ENCODE measurements at regions not wholly inside any gene's neighbourhood (a gene's known extent, or its start where the extent isn't known, plus 50 kb on each side); places are given as distances from the start of the nearest gene placed in this dataset.
"Not testable (repeated sequence)": the region's sequence is repeated elsewhere in the genome, so short reads cannot be mapped to it uniquely, and the experiment has no call there.

DNA sequence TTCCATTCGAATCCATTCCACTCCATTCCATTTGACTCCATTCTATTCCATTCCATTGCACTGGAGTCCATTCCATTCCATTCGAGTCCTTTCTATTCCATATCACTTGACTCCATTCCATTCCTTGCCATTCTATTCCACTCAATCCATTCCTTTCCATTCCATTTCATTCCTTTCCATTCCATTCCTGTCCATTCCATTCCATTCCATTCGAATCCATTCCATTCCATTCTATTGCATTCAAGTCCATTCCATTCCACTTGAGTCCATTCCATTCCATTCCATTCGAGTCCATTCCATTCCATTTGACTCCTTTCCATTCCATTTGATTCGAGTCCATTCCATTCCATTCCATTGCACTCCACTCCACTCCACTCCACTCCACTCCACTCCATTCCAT is 4798.0 kb upstream of the OR11H1 start:
- H3K4me3 ChIP-seq, DNase-seq, H3K27me3 ChIP-seq, H3K36me3 ChIP-seq: not testable (repeated sequence)
- H3K9me3 ChIP-seq = peaks cover 11% of the 10 kb centered on the region

GRCh38 chr22:10730706-10731105 is 4797.3 kb upstream of the OR11H1 start:
- peaks cover 11% of the 10 kb centered on the region for H3K9me3 ChIP-seq
- not testable (repeated sequence) for H3K4me3 ChIP-seq, DNase-seq, H3K27me3 ChIP-seq, H3K36me3 ChIP-seq

GRCh38 chr22:10731246-10731974 is 4796.6 kb upstream of the OR11H1 start:
- H3K4me3 ChIP-seq, H3K36me3 ChIP-seq, H3K27me3 ChIP-seq, DNase-seq: not testable (repeated sequence)
- peaks cover 11% of the 10 kb centered on the region for H3K9me3 ChIP-seq

DNA sequence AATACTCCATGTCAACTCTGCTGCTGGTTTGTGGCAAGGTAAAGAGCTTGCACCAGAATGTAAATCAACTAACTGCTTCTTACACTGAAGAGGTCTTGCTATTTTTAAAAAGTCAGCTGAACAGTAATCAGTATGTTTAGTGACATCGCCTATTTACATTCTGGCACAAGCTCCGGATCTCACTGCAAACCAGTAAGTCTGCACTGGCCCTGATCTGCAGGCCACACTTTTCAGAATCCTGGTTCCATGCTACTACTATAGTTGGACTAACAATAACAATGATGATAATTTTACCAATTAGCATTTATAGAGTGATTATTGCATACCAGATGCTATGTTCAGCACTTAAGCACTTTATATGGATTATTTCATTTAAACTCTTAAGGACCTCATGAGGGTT is 4792.9 kb upstream of the OR11H1 start:
- H3K9me3 ChIP-seq, H3K27me3 ChIP-seq, DNase-seq, H3K36me3 ChIP-seq, H3K4me3 ChIP-seq: not testable (repeated sequence)

- not testable (repeated sequence) for H3K27me3 ChIP-seq, DNase-seq
Measured at GRCh38 chr22:10736879-10737278, 4791.1 kb upstream of the OR11H1 start.

DNA sequence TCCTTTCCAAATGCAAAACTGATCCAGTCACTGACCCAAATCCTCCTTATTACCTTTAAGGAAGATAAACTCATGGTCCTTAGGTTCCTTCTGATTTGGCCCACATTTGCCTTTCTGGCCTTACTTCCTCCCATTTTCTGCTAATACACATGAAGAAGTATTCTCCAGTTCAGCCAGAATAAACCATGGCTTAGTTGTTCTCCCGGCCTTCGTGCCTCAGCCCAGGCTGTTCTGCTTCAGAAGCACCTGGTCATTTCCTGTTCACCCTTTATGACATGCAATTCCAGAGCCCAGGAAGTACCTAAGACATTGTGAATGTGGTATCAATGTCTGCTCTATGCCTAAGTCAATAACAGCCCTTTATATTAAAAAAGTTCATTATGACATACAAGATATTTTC is 4790.1 kb upstream of the OR11H1 start:
- H3K9me3 ChIP-seq, H3K36me3 ChIP-seq, H3K27me3 ChIP-seq, DNase-seq, H3K4me3 ChIP-seq: not testable (repeated sequence)

More at GRCh38 chr22:10736879-10737278, 4791.1 kb upstream of the OR11H1 start:
- H3K36me3 ChIP-seq, H3K9me3 ChIP-seq, H3K4me3 ChIP-seq: not testable (repeated sequence)

- no peaks in the 10 kb centered on the region for H3K36me3 ChIP-seq
Measured at GRCh38 chr22:10741210-10741609, 4786.8 kb upstream of the OR11H1 start.

GRCh38 chr22:10741776-10742630 is 4786.0 kb upstream of the OR11H1 start:
- H3K27me3 ChIP-seq, H3K9me3 ChIP-seq, DNase-seq: not testable (repeated sequence)

More at GRCh38 chr22:10741210-10741609, 4786.8 kb upstream of the OR11H1 start:
- Histone ChIP-seq H3K27me3 (no peaks in the 10 kb centered on the region), H3K9me3 (no peaks in the 10 kb centered on the region), H3K4me3 (no peak overlapping the region)
- DNase-seq = no peak

DNA sequence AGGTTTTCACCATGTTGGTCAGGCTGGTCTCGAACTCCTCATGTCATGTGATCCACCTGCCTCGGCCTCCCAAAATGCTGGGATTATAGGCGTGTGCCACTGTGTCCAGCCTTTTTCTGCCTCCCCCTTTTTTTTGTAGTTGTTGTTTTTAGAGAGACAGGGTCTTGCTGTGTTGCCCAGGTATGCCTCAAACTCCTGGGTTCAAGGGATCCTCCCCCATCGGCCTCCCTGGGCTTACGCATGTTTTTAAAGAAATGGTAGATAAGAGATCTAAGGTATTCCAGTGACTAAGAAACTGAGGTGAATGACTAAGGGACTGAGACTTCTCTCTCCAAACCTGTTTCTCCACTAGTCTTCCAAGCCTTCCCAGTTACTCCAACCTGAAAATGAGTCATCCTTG is 4781.6 kb upstream of the OR11H1 start:
- H3K9me3 ChIP-seq, H3K36me3 ChIP-seq, DNase-seq, H3K27me3 ChIP-seq, H3K4me3 ChIP-seq: not testable (repeated sequence)

More at GRCh38 chr22:10741776-10742630, 4786.0 kb upstream of the OR11H1 start:
- not testable (repeated sequence) for H3K4me3 ChIP-seq, H3K36me3 ChIP-seq

GRCh38 chr22:10747227-10747626 is 4780.8 kb upstream of the OR11H1 start:
- not testable (repeated sequence) for H3K36me3 ChIP-seq, H3K27me3 ChIP-seq, H3K9me3 ChIP-seq, H3K4me3 ChIP-seq, DNase-seq

DNA sequence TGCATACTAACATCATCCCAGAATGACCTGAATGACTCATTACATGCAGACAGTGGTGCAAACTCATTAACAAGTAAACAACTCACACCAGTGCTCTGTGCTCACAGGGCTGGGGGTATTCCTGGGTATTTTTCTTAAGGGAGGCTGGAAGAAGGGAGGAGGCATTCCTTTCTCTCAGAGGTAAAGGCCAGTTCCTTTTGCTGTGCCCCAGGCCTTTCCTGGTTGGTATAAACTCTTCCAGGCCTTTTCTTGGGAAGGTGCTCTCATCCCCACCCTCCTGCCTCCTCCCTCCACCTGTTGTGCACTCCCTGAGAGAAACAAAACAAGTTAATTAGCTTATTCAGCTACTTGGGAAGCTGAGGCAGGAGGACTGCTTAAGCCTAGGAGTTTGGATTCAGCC is 4779.2 kb upstream of the OR11H1 start:
- H3K36me3 ChIP-seq, DNase-seq, H3K9me3 ChIP-seq, H3K4me3 ChIP-seq, H3K27me3 ChIP-seq: not testable (repeated sequence)

DNA sequence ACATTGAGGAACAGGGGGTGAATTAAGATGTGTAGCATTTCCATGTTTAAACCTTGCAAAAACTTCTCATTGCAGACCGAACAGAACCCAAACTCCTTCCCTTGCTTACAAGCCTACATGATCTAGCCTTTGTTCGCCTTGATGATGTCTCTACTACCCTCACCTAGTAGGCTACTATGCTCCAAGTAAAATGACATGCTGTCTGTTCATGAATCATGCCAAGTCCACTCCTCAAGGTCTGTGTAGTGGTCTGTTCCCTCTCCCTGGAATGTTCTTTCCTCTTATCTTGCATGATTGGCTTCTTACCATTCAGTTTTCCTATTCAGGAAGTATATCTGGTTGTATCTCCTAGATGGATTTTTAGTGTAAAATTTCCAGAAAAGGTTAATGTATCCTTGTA is 4778.6 kb upstream of the OR11H1 start:
- not testable (repeated sequence) for H3K9me3 ChIP-seq, H3K4me3 ChIP-seq, H3K36me3 ChIP-seq, DNase-seq, H3K27me3 ChIP-seq

DNA sequence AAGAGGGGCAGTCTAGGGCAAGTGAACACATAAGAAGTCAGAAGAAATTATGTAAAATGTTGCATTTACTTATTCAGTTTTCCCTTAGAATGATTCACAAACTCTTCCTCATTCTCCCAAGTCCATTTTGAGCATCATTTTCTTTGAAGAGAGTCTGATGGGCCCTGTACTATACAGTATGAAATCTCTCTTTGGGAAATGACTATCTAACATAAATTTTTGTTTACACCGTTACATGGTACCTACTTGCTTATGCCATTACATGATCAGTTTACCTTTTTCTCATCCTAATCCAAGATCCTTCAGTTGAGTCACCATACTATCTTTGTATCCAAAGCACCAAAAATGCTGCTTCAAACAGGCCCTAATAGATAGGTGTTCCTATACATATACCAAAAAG is 4774.4 kb upstream of the OR11H1 start:
- H3K27me3 ChIP-seq, H3K4me3 ChIP-seq, DNase-seq, H3K36me3 ChIP-seq, H3K9me3 ChIP-seq: not testable (repeated sequence)

DNA sequence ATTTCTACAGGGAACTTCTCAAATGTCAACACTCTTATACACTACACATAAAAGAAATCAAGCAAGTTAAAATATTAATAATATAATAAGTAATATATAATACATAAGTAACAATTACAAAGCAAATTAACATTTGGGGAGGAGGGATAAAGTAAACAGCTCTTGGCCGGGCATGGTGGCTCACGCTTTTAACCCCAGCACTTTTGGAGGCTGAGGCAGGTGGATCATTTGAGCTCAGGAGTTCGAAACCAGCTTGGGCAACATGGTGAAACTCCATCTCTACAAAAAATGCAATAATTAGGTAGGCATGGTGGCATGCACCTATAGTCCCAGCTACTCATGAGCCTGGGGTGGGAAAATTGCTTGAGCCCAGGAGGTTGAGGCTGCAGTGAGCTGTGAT is 4772.6 kb upstream of the OR11H1 start:
- not testable (repeated sequence) for H3K9me3 ChIP-seq, H3K27me3 ChIP-seq

DNA sequence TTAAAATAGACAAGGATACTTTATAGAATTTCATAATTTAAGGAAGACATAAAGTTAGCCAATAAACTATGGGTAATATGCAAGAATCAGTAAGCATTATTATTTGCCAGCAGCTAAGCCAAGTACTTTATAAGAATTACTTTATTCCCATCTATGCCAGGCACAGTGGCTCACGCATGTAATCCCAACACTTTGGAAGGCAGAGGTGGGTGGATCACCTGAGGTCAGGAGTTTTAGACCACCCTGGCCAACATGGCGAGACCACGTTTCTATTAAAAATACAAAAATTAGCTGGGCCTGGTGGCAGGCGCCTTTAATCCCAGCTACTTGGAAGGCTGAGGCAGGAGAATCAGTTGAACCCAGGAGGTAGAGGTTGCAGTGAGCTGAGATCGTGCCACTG is 4767.6 kb upstream of the OR11H1 start:
- H3K9me3 ChIP-seq, H3K27me3 ChIP-seq, H3K4me3 ChIP-seq, DNase-seq, H3K36me3 ChIP-seq: not testable (repeated sequence)

More for the DNA sequence above, 4772.6 kb upstream of the OR11H1 start:
- H3K36me3 ChIP-seq, DNase-seq, H3K4me3 ChIP-seq: not testable (repeated sequence)

DNA sequence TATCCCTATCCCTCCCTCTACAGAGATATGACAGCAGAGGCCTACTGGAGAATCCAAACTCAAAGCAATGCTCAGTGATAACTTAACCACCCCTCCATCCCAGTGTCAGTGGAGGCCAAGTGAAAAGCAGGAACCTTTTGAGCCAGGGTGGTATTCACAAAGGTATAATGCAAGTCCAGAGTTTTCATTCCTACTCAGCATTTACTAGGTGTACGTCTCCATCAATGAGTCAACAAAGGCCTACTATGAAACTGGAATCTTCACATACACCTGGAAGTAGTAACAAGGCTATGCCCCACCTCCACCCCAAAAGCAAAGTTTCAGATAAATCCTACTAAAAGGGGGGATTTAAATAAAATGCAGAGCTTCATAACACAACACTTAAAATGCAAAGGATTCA is 4761.7 kb upstream of the OR11H1 start:
- H3K9me3 ChIP-seq, DNase-seq, H3K27me3 ChIP-seq, H3K36me3 ChIP-seq, H3K4me3 ChIP-seq: not testable (repeated sequence)

DNA sequence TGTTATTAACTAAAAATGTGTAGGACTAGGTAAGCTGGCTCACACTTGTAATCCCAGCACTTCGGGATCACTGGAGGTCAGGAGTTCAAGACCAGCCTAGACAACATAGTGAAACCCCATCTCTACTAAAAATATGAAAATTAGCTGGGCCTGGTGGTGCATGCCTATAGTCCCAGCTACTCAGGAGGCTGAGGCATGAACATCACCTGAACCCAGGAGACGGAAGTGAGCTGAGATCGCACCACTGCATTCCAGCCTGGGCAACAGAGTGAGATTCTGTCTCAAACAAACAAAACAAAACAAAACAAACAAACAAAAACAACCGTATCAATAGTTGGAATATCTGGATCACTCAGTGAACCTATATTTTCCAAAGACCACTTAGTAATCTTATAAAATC is 4759.1 kb upstream of the OR11H1 start:
- H3K27me3 ChIP-seq, H3K4me3 ChIP-seq, H3K36me3 ChIP-seq, H3K9me3 ChIP-seq, DNase-seq: not testable (repeated sequence)

DNA sequence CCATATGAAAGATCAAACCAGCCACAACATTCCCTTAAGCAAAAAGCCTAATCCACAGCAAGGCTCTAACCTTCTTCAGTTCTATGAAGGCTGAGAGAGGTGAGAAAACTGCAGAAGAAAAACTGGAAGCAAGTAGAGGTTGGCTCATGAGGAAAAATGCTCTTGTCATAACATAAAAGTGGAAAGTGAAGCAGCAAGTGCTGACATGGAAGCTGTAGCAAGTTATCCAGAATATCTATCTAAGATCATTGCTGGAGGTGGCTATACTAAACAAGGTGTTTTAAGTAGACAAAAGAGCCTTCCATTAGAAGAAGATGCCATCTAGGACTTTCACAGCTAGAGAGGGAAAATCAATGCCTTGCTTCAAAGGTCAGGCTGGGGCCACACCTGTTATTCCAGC is 4756.2 kb upstream of the OR11H1 start:
- H3K36me3 ChIP-seq, H3K27me3 ChIP-seq, H3K4me3 ChIP-seq, DNase-seq, H3K9me3 ChIP-seq: not testable (repeated sequence)
